PC-9 (cell line): ENCODE measurements at regions not wholly inside any gene's neighbourhood (a gene's known extent, or its start where the extent isn't known, plus 50 kb on each side); places are given as distances from the start of the nearest gene placed in this dataset.

ENCODE experiments used
- BruUV-seq: library from RNA; stranded (reverse); fragments of 400-500 nt; replicated peaks from 2 replicates; lab custom pipeline; 2021; lab: Mats Ljungman, UMichigan
- CTCF ChIA-PET: fragments of 300-600 bp; sonication (Branson Sonifier 250); formaldehyde crosslinking; loops from one replicate; lab custom pipeline; 2022; ENCODE audit warnings: antibody characterized with exemption; lab: Charles Lee
- POLR2A ChIA-PET: fragments of 300-600 bp; sonication (Branson Sonifier 250); formaldehyde crosslinking; loops from one replicate; lab custom pipeline; 2022; ENCODE audit warnings: antibody characterized with exemption; ENCODE audit not compliant: unreplicated experiment; lab: Charles Lee
- DNase-seq, 2 experiments: peaks; one replicate each; pipeline versions ENCODE4 v3.0.0 to v3.0.0-alpha.2; 2015 to 2022; ENCODE audit warnings: mixed read lengths in 1 of 2
- H2AFZ ChIP-seq: fragments of 200-600 bp; sonication (generic); 2 replicates; pipeline ENCODE4 v1.8.1; 2017; ENCODE audit warnings: antibody characterized with exemption
- H3F3A ChIP-seq: fragments of 200-600 bp; sonication (generic); 2 replicates; pipeline ENCODE4 v1.8.1; 2017; ENCODE audit warnings: antibody characterized with exemption, mild to moderate bottlenecking, low read depth; ENCODE audit not compliant: insufficient read depth
- H3K27ac ChIP-seq: fragments of 200-600 bp; sonication (generic); 2 replicates; pipeline ENCODE4 v1.6.1; 2016; ENCODE audit warnings: mixed run types
- H3K27me3 ChIP-seq: fragments of 200-600 bp; sonication (generic); 2 replicates; pipeline ENCODE4 v1.6.1; 2016; ENCODE audit warnings: low read depth, mixed run types; ENCODE audit not compliant: insufficient read depth
- H3K36me3 ChIP-seq: fragments of 200-600 bp; sonication (generic); 2 replicates; pipeline ENCODE4 v1.6.1; 2016; ENCODE audit warnings: low read depth, mixed run types
- H3K4me1 ChIP-seq: fragments of 200-600 bp; sonication (generic); replicated peaks from 2 replicates; pipeline ENCODE4 v1.6.1; 2016; ENCODE audit warnings: mixed run types; ENCODE audit not compliant: insufficient read depth
- H3K4me2 ChIP-seq: fragments of 200-600 bp; sonication (generic); 2 replicates; pipeline ENCODE4 v1.6.1; 2017; ENCODE audit warnings: mixed run types
- H3K4me3 ChIP-seq: fragments of 200-600 bp; sonication (generic); 2 replicates; pipeline ENCODE4 v1.6.1; 2016; ENCODE audit warnings: mixed run types
- H3K79me2 ChIP-seq: fragments of 200-600 bp; sonication (generic); 2 replicates; pipeline ENCODE4 v1.6.1; 2017; ENCODE audit warnings: low read depth, mixed run types
- H3K9me2 ChIP-seq: fragments of 200-600 bp; sonication (generic); 2 replicates; pipeline ENCODE4 v1.8.1; 2017; ENCODE audit warnings: mild to moderate bottlenecking; ENCODE audit not compliant: insufficient read depth
- H3K9me3 ChIP-seq: fragments of 200-600 bp; sonication (generic); 2 replicates; pipeline ENCODE4 v1.8.1; 2016; ENCODE audit warnings: low read depth; ENCODE audit not compliant: insufficient read depth
- H4K20me1 ChIP-seq: fragments of 200-600 bp; sonication (generic); 2 replicates; pipeline ENCODE4 v1.8.1; 2017; ENCODE audit not compliant: insufficient read depth
- EZH2 ChIP-seq: fragments of 200-600 bp; sonication (generic); IDR thresholded peaks from 2 replicates; pipeline ENCODE4 v1.8.0; 2017; ENCODE audit warnings: antibody characterized with exemption, low read depth
- intact Hi-C: fragments of 100-400 bp; cut with micrococcal nuclease; formaldehyde crosslinking; loops from one replicate; pipeline ENCODE4 v1.10.0; 2022; ENCODE audit not compliant: unreplicated experiment
- TF ChIP-seq, protein P1 (sequence below): fragments of 200-600 bp; sonication (generic); conservative IDR thresholded peaks from 2 replicates; pipeline ENCODE4 v1.6.1; 2017; ENCODE audit warnings: mixed run types, antibody characterized with exemption, mild to moderate bottlenecking, moderate library complexity

DNA sequence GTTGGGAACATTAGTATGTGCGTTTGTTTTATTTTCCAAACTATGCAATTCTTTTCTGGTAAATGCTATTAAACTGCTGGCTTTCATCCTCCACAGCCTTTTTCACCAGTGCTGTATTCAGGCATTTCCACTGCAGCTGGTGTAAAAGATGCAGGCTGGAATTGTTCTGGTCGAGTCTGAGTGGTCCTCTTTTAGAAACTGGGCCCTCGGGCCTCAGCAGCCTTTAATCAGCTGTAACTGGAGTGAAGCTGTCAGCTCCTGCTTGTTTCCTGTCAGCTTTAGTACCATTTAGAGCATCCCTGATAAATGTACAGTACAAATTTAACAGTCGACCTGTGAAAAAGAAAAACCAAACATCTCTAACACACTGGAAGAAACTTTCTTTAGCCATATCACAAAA is 979.6 kb downstream of the TFAP2A start:
- no peaks in the 10 kb centered on the region for H3K4me1 ChIP-seq
- no TSS peak for BruUV-seq

DNA sequence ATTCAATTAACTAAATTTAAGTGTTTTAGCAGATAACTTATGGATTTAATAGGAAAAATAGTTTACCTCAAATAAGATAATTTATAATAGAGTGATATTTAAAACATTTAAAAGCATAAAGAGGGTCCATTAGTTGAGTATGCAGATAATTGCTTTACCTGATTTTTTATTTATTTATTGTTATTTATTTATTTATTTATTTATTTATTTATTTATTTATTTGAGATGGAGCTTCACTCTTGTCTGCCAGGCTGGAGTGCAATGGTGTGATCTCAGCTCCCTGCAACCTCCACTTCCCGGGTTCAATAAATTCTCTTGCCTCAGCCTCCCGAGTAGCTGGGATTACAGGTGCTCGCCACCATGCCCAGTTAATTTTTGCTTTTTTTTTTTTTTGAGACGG is 982.9 kb downstream of the TFAP2A start:
- no peaks in the 10 kb centered on the region for H3K36me3 ChIP-seq
- H2AFZ ChIP-seq = no peak overlapping the region
- no peak overlapping the region for H3K4me3 ChIP-seq
- CTCF ChIA-PET = no interaction called here
- no peaks in the 10 kb centered on the region for H4K20me1 ChIP-seq
- H3K9me2 ChIP-seq = no peaks in the 10 kb centered on the region
- no TSS peak for BruUV-seq
- H3K4me2 ChIP-seq = no peak overlapping the region
- intact Hi-C loops = no loop called here
- no peaks in the 10 kb centered on the region for H3K9me3 ChIP-seq
- DNase-seq = no peak
- H3K79me2 ChIP-seq = no peaks in the 10 kb centered on the region
- TF ChIP-seq, protein P1, sequence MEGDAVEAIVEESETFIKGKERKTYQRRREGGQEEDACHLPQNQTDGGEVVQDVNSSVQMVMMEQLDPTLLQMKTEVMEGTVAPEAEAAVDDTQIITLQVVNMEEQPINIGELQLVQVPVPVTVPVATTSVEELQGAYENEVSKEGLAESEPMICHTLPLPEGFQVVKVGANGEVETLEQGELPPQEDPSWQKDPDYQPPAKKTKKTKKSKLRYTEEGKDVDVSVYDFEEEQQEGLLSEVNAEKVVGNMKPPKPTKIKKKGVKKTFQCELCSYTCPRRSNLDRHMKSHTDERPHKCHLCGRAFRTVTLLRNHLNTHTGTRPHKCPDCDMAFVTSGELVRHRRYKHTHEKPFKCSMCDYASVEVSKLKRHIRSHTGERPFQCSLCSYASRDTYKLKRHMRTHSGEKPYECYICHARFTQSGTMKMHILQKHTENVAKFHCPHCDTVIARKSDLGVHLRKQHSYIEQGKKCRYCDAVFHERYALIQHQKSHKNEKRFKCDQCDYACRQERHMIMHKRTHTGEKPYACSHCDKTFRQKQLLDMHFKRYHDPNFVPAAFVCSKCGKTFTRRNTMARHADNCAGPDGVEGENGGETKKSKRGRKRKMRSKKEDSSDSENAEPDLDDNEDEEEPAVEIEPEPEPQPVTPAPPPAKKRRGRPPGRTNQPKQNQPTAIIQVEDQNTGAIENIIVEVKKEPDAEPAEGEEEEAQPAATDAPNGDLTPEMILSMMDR = no peak
- TF ChIP-seq EZH2 = no peak
- no peaks in the 10 kb centered on the region for H3F3A ChIP-seq
- H3K4me1 ChIP-seq = no peaks in the 10 kb centered on the region
- H3K27me3 ChIP-seq = no peaks in the 10 kb centered on the region
- no peak overlapping the region for H3K27ac ChIP-seq
- POLR2A ChIA-PET = no interaction called here

More for the DNA sequence above, 979.6 kb downstream of the TFAP2A start:
- no peaks in the 10 kb centered on the region for H3K36me3 ChIP-seq
- no peak overlapping the region for H2AFZ ChIP-seq
- DNase-seq = no peak
- no peaks in the 10 kb centered on the region for H4K20me1 ChIP-seq
- H3K9me3 ChIP-seq = no peaks in the 10 kb centered on the region
- H3K79me2 ChIP-seq = no peaks in the 10 kb centered on the region
- no peak for TF ChIP-seq EZH2
- TF ChIP-seq, protein P1 = no peak
- H3K4me3 ChIP-seq = no peak overlapping the region
- no peak overlapping the region for H3K4me2 ChIP-seq
- CTCF ChIA-PET = no interaction called here
- intact Hi-C loops = no loop called here
- POLR2A ChIA-PET = interaction anchor here (0.6 kb wide), 1 partner anchor 785 kb away, joined by 3 read pairs; no protein-coding TSS in a partner anchor
- no peaks in the 10 kb centered on the region for H3K9me2 ChIP-seq
- no peak overlapping the region for H3K27ac ChIP-seq
- H3F3A ChIP-seq = no peaks in the 10 kb centered on the region
- no peaks in the 10 kb centered on the region for H3K27me3 ChIP-seq

DNA sequence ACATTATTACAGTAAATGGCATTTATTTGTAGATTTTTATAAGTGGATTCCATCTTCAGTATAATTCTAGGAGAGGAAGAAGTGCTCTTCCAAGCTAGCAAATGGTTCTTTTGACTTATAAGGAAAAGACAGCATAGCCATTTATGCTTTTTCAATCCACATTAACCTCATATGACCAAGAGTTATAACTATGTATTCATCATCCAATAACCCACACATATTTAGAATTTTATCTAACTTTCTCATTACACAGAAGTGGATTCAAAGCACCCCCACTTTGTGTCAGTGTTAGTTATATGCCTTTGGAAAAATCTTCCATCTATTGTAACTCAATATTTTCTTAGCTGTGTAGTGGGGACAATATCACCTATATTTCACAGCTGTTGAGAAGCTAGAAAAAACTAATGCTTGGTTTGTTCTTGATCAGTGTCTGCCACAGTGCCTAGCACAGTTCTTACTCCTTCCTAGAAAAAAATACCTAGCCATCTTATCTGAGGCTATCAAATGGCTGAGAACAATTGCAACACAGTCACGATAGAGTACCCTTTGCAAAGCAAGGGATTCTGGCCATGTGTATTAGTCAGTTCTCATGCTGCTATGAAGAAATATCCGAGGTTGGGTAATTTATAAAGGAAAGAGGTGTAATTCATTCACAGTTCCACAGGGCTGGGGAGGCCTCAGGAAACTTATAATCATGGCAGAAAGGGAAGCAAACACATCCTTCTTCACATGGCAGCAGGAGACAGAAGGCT is 986.3 kb downstream of the TFAP2A start:
- H2AFZ ChIP-seq = no peak overlapping the region
- no peak overlapping the region for H3K27ac ChIP-seq
- intact Hi-C loops = no loop called here
- H3F3A ChIP-seq = no peaks in the 10 kb centered on the region
- no peaks in the 10 kb centered on the region for H3K4me1 ChIP-seq
- no peaks in the 10 kb centered on the region for H3K79me2 ChIP-seq
- CTCF ChIA-PET = no interaction called here
- no peaks in the 10 kb centered on the region for H3K36me3 ChIP-seq
- H3K4me3 ChIP-seq = no peak overlapping the region
- no peaks in the 10 kb centered on the region for H3K9me3 ChIP-seq
- no peak overlapping the region for H3K4me2 ChIP-seq
- no peaks in the 10 kb centered on the region for H4K20me1 ChIP-seq
- no peaks in the 10 kb centered on the region for H3K27me3 ChIP-seq
- POLR2A ChIA-PET = no interaction called here
- no TSS peak for BruUV-seq
- no peak for DNase-seq
- no peak for TF ChIP-seq EZH2
- TF ChIP-seq, protein P1 = no peak
- H3K9me2 ChIP-seq = no peaks in the 10 kb centered on the region
